SIG-M5 (cell line): ENCODE measurements at regions not wholly inside any gene's neighbourhood (a gene's known extent, or its start where the extent isn't known, plus 50 kb on each side); places are given as distances from the start of the nearest gene placed in this dataset.

Experiments used
- DNase-seq: peaks from one replicate; lab custom pipeline; 2025; lab: John Stamatoyannopoulos, UW

DNA sequence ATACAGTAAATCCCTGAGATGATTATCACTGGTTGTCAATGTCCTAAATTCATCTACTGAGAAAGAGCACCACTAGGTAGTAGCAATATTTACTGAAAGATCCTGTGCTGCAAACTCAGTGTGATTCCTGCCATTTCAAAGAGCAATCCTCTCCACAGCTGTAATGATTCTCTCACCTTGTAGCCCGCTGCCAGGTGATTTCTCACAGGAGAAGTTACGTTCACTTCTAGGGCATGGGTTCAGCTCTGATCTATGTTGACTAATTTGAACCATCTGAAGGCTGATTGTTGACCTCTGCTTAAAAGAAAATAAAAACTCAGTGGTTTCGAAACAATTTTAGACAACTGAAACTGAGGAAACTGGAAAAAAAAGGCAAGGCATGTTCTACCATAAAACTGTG, 197.0 kb downstream of the FAT4 start:
- no peak for DNase-seq

DNA sequence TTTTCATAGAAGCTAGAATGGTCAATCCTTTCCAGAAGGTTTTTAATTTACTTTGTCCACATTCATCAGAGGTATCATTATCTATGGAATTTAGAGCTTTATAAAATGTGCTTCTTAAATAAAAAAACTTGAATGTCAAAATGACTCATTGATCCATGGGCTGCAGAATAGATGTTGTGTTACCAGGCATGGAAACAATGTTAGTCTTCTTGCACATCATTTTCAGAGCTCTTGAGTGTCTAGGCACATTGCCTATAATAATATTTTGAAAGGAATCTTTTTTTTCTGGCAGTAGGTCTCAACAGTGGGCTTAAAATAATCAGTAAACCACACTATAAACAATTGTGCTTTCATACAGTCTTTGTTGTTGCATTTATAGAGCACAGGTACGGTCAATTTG, 200.3 kb downstream of the FAT4 start:
- DNase-seq = no peak

DNA sequence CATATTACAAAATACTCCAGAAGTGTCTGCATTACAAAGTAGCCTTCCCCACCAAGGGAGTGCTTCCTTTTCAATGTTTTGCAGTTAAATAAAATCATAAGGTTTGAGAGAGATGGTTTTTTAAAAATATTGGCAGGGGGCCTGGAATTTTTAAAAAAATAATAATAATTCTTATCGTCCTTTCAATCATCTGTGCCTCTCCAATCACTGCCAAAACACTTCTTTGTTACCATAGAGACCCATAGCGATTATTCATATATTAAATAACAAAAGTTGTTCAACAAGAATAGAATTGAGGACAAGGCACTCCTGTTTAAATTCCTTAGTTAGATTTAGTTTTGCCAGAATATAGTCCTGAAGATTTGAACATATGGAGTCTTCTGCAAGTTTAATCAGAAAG, 203.1 kb downstream of the FAT4 start:
- DNase-seq = no peak

DNA sequence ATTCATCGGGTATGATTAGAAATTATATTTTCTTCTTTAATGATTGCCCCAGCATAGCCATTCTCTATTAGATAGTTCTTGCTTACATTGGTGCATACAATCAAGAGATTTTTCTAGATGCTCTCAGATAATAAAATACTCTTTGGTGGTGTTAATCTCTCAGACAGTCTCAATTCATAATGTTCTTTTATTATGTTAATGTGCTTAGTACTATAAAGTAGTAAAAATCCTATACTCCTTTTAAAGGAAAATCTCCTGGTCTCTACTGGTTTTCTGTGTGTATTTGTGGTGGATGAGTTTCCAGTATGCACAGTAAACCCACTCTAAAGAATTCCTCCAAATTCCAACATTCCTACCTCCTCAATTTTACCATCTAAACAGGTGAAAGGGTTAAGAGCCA, 203.5 kb downstream of the FAT4 start:
- DNase-seq = no peak

DNA sequence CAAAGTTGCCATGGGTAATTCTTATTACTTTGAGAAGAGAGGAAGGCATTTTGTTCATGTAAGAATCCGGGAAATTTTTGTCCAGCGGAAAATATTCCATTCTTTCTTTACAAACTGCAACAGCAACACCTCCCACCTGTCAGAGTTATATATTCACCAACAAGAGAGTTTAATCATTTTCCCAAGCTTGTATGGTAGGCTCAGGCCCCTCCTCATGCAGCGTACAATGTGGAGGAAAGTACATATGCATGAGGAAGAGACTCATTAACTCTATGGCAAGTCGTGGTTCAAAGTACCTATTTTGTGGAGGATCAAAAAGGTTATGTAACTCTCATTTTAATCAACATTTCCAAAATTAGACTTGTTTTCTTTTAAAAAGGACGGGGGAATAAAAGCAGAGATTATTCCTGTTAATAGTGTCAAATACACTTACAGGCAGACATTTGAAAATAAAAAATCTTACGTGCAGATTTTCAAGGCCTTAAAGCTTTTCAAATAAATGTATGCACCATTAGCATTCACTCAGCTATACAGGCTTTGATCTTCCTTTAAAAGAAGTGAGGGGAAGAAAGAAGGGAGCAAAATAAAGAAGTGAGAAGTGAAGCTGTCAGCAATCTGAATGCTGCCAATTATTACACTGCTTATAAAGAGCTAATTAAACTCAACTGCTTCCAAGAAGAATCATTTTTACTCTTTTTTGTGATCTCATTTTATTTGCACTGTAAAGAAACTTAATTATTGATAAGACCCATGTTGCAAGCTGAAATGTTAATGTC, 204.8 kb downstream of the FAT4 start:
- no peak for DNase-seq

DNA sequence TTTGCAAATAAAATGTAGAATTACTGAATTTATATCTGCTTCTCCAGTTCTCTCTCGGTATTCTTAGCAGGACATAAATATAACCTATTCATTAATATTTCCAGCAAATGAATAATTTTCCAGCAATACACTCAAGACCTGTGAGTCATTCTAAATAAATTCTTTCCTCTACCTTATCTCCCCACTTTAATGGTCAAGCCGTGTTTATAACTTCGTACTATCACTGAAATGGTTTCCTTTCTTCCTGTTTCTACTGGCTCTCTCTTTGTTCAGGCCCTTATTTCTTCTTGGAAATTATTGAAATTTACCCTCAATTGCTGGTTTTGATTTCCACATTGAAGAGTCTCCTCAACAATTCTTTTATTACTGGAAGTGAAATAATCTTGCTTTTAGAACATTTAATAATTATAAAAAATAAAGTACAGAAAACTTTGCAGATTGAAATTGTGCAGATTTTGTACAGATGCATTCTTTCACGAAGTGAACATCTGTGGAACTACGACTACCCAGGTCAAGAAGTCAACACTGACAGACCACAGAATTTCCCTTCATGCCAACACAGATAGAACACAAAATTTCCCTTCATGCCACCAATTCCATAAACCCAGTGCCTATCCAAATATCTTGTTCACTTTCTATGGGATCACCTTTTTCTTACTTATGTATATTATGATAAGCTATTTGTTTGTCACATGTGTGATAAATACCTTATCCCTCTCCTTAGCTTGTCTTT, 205.7 kb downstream of the FAT4 start:
- DNase-seq = no peak

DNA sequence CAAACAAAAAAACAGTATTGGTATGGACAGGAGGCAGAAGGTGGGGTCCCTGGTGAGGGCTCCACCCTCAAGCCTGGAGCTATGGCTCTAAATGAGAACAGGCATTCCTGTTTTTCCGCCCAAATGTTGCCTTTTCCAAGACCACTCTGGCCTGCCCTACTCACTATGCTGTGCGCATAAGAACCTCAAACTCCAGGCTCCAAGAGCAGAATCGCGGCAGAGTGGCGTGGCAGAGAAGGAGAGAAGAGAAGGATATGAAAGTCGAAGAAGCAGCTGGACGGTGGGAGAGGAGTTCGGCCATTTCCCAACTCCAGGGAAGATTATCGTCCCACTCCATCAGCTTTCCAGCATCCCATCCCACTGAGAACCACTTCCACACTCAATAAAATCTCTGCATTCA, 207.8 kb downstream of the FAT4 start:
- no peak for DNase-seq

DNA sequence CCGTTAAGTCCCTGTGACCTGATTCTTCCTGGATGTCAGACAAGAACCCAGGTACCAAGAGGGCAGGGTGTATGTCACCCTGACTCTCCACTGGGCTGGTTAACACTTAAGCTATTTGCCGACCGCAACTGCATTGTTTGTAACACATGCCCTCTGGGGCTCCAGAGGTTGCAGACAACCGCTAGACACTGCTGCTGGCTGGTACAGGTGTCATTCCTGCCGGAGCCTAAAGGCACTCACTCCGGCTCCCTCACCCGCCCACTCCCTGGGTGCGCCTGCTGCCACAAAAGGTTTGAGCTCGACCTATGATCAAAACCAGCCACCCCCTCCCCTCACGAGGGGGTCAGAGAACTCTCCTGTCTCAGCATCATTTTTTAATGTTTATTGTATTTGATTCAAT, 208.2 kb downstream of the FAT4 start:
- no peak for DNase-seq

DNA sequence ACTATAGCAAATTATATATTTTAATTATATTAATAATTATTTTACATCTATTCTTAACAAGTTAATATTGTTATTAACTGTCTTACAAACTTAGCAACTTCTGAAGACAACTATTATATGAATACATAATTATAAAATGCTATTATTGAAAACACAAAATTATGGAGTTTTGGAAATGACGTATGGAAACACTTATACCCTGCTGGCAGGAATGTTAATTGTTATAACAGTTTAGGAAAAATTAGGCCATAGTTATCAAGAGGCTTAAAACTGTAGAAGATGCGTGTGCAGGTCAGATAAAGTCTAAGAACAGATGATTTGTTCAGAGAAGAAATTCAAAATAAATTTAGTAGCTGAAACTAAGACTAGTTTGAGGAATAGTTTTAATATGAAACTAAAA, 211.7 kb downstream of the FAT4 start:
- DNase-seq = no peak

DNA sequence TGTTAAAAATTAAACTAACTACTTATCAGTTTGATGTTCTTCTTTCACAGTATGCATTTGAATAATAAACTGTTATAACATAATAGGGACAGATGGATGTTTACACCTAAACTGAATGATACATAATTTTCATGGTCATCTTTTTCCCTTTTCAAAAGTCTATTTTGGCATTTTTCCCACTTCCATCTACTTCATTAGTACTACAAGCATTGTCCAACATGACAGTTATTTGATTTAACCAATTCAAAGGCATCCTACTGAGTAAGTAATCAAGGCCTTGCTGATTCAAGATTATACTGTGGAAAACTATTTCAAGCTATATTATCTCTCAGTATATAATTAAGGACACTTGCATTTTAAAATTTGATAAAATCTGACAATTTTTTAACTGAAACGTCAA, 212.9 kb downstream of the FAT4 start:
- DNase-seq = no peak

DNA sequence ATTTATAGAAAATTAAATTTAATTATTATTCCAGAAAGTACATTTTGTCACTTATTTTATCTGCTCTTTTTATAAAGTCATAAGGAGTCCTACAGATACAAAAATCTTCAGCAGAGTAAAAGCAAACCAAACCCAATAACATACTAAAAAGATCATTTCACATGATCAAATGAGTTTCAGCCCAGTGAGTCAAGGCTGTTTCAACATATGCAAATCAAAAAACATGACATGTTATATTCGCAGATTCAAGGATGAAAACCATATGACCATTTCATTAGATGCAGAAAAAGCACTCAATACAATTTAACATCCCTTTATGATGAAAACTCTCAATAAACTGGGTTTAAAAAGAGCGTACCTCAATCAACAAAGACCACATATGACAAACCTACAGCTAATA, 214.3 kb downstream of the FAT4 start:
- no peak for DNase-seq

DNA sequence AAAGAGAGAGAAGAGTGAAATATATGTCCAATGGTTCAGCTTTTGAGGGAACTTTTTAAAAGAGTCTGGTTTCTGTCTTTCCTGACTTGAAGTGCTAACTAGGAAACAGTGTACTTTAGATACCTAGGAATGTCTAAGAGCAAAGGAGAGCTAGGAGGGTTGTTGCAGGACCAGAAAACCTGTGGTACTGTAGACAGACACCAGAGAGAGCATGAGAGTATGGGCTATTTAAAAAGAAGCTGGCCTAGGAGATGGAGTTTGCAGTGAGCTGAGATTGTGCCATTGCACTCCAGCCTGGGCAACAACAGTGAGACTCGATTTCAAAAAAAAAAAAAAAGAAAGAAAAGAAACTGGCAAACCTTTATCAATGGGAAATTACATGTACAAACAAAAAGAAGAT, 223.9 kb downstream of the FAT4 start:
- DNase-seq = no peak

DNA sequence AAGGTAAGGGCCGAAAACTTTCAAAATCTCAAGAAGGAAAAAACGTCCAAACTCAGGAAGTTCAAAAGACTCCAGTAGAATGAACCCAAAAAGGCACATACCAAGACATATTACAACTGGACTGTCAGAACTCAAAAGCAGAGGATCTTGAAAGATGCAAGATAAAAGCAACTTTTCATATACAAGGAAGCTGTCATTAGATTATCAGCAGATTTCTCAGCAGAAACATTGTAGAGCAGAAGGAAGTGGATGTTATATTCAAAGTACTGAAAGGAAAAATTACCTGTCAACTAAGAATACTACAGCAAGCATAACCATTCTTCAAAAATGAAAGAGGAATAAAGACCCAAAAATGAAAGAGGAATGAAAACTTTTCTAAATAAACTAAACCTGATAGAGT, 224.9 kb downstream of the FAT4 start:
- no peak for DNase-seq

DNA sequence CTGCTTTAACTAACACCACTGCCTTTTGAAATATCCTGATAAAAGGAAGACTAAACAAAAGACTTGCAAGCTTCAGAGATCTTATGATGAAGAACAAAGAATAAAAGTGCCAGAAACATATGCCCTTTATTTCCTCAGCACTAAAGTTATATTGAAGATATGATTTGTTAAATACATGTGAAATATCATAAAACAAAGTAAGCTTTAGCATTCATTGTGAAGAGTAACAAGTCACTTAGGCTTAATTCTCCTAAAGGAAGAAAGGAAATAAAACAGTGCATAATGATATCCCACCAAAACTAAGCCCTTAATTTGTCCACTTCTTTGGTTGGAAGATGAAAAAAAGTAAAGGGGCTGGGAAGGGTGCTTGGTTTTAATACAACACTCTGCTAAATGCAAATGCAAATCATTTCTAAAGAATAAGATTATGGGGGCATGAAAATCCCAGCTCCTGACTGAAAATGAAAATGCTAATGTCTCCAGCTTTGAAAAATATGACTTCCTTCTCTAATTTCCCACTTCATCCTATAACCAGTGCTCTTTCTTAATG, 227.2 kb downstream of the FAT4 start:
- no peak for DNase-seq

DNA sequence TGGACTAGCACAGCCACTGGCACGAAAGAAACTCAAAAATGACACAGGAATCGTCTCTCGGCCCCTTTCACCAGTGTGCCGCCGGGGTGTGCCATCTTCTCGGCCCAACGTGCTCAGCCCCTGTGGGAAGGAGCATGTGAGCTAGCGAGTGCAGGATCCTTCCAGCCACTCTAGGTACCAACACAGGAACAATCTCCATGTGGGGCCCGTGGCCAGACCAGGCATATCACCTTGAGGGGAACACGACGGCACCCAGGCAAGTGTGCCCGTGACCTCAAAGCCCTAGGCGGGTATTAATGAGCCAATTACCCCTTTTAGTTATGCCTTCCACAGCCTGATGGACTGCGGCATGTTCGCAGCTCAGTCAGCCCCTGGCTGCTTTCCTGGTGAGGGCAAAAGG, 231.5 kb downstream of the FAT4 start:
- no peak for DNase-seq

DNA sequence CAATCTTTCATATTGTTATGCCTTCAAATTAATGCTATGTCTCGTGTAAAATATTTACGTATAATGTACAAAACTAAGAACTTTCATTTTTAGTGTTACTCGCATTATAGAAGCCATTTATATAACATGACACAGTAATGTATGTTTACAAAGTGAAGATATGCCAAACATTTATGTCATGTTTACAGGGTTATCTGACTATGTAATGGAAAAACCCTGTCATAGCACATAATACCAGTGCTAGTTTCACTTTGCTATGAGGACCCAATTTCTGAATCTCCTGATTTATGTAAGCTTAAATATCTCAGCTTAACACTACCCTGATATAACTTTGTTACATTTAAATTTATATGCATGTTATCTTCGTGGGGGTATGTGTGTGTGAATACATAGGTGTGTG, 233.1 kb downstream of the FAT4 start:
- no peak for DNase-seq

DNA sequence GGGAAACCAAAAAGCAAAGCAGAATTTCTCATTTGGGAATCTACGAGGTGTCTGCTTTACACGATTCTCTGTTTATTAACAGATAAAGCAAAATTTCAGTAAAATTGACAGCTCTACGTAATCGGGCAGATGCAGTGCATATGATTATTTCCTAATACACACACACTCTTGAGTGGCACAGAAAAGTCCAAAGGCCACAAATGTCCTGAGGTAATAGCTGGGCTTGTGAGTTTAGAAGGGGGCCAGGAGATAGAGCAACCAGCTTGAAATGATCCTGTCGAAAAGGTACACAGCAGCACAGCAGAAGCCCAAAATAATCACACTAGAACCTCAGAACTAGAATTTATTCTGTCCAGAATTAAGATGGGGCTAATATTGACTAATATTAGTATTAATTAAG, 236.0 kb downstream of the FAT4 start:
- DNase-seq = no peak

DNA sequence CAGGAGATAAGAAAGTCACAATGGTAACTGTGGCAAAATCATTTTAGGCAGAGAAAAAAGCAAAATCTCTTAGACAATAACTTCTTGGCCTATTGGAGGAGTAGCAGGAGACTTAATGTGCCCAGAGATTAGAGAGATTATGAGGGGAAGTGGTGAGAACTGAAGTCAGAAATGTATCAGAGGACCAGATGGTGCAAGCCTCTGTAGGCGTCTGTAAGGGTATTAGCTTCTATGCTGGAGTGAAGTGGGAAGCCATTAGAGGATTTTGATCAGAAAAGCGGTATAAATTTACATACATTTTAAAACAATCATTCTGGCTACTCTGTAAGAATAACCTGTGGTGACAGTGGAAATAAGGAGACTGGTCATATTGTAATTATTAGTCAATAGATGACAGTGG, 236.7 kb downstream of the FAT4 start:
- DNase-seq = no peak

DNA sequence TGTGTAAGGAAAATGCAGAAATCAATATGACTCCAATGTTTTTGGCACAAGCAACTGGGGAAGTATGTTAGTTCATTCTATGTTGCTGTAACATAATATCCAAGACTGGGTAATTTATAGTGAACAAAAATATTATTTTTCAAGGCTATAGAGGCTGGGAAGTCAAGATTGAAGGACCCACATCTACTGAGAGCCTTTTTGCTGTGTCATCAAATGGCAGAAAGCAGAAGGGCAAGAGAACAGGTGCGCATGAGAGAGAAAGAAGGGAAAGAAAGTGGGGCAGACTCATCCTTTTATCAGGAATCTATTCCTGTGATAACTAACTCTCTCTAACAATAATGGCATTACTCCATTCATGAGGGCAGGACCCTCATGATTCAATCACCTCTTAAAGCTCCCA, 237.2 kb downstream of the FAT4 start:
- DNase-seq = no peak

DNA sequence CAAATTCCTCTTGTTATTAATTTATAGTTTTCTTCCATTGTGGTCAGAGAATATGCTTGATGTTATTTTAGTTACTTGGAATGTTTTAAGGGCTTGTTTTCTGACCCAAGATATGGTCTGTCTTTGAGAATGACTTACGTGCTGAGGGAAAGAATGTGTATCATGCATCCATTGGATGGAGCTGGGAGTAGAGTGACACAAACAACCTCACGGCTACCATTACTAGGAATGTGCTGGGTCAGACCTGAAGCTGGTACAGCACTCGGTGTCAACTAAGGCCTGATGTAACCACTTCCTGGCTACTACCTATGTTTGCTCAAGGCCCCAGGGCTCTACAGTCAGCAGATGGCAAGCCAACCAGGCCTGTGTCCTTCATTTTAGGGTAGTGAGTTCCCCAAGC, 257.8 kb downstream of the FAT4 start:
- DNase-seq = no peak

DNA sequence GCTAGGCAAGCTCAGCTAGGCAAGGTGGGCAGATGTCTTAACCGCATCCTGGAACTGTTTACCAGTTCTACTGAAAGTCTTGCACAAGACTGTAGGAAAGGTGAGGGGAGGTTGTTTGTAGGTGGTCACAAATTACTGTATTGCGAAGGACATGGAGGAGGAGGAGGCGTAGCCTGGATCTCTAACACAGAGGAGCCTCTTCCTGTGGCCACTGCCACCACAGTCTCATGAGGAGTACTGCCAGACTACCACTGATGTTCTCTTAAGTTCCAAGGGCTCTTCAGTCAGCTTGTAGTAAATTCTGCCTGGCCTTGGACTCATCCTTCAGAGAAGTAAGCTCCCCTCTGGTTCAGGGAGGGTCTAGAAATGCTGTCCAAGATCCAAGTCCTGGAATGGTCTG, 258.6 kb downstream of the FAT4 start:
- DNase-seq = no peak

DNA sequence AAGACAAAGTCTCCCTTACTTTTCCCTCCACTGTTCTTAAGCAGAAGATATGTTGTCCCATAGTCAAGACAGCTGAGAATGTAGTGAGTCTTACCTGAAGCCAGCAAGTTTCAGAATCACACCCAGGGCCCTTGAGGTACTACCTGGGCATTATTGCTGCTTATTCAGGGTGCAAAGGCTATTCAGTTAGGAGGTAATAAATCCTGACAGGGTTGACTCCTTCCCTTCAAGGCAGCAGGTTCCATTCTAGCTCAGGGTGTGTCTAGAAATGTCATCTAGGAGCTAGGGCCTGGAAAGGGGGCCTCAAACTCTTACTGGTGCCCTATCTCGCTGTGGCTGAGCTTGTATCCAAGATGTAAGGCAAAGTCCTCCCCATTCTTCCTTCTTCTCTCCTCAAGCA, 259.0 kb downstream of the FAT4 start:
- DNase-seq = no peak

DNA sequence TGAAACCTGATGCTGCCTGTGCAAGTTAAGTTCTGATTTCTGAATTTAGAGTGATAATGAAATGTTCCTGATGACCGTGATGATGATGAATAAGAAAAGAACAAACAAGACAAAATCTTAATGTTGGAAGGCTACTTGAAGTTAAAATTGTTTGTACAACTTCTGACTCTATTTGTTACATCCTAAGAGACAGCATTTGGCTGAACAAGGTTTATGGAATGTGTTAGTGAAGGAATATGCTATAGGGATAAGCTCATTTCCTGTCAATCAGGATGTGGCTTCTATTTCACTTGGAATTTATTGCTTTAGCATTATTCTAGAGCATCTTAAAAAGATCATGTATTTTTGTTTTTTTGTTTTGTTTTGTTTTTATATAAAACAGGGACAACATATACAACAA, 267.5 kb downstream of the FAT4 start:
- DNase-seq = no peak

DNA sequence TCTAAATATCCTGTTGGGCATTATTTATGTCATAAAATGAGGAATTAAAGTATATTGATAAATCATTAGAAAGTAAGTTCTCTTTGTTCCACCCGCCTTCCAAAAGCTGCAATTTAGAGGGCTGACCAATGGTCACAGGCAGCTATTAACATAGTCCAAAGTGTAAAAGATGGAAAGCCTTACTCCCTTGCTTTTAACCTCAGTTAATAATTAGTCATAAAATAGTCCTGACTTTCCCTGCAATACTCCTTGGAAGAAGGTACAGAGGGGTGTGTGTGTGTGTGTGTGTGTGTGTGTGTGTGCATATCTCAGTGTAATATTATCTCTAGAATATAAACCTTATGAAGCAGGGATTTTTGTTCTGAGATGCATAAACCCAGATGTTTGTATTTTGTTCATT, 275.4 kb downstream of the FAT4 start:
- DNase-seq = no peak
